Right lung (tissue), 2 donors: ENCODE measurements at regions not wholly inside any gene's neighbourhood (a gene's known extent, or its start where the extent isn't known, plus 50 kb on each side); places are given as distances from the start of the nearest gene placed in this dataset.
"Not testable (repeated sequence)": the region's sequence is repeated elsewhere in the genome, so short reads cannot be mapped to it uniquely, and the experiment has no call there.

Source experiments
- DNase-seq, 2 donors: peaks; one replicate each; pipeline ENCODE4 v3.0.0-alpha.2; 2013

- DNase-seq: not testable (repeated sequence)
Measured at GRCh38 chrX:153266140-153266539, 55.4 kb downstream of the PNMA6F start.

GRCh38 chrX:153260468-153260867 lies 61.1 kb downstream of the PNMA6F start:
- not testable (repeated sequence) for DNase-seq

DNA sequence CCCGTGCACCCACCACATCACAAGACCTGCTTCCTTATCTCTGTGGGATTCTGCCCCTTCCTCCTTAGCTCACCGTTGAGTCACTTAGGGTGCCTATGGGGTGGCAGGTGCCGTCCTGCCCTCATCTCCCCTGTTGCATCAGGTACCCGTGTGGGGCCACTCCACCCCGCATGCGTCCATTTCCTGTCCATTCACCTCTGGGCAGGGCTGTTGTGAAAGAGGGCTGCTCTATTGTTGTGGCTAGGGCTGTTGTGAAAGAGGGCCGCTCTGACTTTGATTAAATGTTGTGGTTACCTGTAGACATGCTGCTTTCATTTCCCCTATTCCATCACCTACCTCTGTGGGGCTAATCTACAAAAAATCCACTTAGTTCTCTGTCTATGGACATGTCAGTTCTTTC lies 68.3 kb downstream of the PNMA6F start:
- DNase-seq: not testable (repeated sequence)

- not testable (repeated sequence) for DNase-seq
Measured at GRCh38 chrX:153252378-153253129, 69.0 kb downstream of the PNMA6F start.

GRCh38 chrX:153251952-153252351 lies 69.6 kb downstream of the PNMA6F start:
- not testable (repeated sequence) for DNase-seq

DNA sequence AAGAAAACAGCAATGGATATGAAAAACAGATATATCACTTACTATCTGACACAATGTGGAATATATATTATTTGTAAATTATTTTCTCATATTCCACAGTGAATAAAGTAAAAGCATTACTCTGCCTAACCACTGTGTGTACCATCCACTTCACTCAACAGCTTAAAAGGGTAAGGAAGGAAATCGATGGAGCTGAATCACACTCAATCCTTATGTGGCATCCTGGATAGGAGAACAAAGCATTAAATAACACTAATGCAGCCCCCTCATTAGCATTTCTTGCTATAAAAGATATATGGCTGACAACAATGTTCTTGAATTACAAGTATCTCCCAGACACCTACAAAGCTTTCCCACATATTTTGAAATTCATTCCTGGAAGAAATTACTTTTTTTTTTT lies 70.8 kb downstream of the PNMA6F start:
- not testable (repeated sequence) for DNase-seq

DNA sequence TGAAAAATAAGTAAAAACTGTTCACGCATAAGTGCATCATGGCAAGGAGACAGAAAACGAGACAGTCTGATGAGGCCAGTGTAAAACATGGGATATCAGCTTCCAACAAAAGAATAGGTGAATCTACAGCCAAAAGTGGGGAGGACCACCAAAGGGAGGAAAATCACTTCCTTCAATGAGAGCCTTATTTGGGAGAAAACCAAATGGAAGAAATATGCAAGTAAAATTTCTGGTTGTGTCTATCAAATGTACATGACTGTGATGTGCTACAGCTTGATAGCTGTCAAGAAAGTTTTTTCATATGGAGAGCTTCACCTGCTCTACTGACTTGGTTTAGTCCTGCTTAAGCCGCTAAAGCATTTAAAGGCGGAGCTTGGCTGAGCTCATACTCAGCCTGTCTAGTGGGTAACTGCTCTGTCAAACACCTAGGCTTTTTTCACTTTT lies 66.2 kb downstream of the MAGEA1 start:
- DNase-seq: no peak

- DNase-seq: peak in 1 of 2 donors; percentile 19
Measured at GRCh38 chrX:153244767-153245166, 65.7 kb downstream of the MAGEA1 start.

GRCh38 chrX:153238361-153238760 lies 59.3 kb downstream of the MAGEA1 start:
- no peak for DNase-seq
